Tibial artery (tissue), 4 donors: ENCODE measurements at regions not wholly inside any gene's neighbourhood (a gene's known extent, or its start where the extent isn't known, plus 50 kb on each side); places are given as distances from the start of the nearest gene placed in this dataset.

ENCODE experiments used
- DNase-seq, 2 donors: peaks; one replicate each; pipeline ENCODE4 v3.0.0-alpha.2; 2019
- H3K27ac ChIP-seq, 2 donors: fragments of 200-600 bp; sonication (generic) in 1 of 2; 1 replicate in 1 of 2; 2 replicates in 1 of 2; pipeline ENCODE4 v1.5.1; 2018 to 2019; ENCODE audit warnings: mild to moderate bottlenecking in 1 of 2
- H3K27me3 ChIP-seq, 2 donors: fragments of 200-600 bp; sonication (generic) in 1 of 2; one replicate each; pipeline versions ENCODE4 v1.5.1 to v1.6.0; 2016 to 2019
- H3K36me3 ChIP-seq, 3 donors: fragments of 200-600 bp; sonication (generic) in 2 of 3; one replicate each; pipeline ENCODE4 v1.5.1; 2016 to 2019; ENCODE audit warnings: mild to moderate bottlenecking in 2 of 3
- H3K4me1 ChIP-seq, 4 donors: fragments of 200-600 bp; sonication (generic) in 2 of 4; 1 replicate in 3 of 4; 2 replicates in 1 of 4; pipeline ENCODE4 v1.5.1; 2016 to 2019
- H3K4me3 ChIP-seq, 2 donors: fragments of 200-600 bp; sonication (generic) in 1 of 2; 1 replicate in 1 of 2; 2 replicates in 1 of 2; pipeline ENCODE4 v1.5.1; 2018 to 2019; ENCODE audit warnings: mild to moderate bottlenecking in 2 of 2
- H3K9me3 ChIP-seq, 3 donors: fragments of 200-600 bp; sonication (generic) in 1 of 3; one replicate each; pipeline ENCODE4 v1.5.1; 2016 to 2019
- intact Hi-C: fragments of 100-400 bp; cut with DNase I; formaldehyde crosslinking; loops from one replicate; pipeline ENCODE4 v1.15.0; 2023; ENCODE audit warnings: low total_unique reads
- TF ChIP-seq, protein P1 (sequence below), 2 experiments: fragments of 200-600 bp in 1 of 2; fragments of 450-650 bp in 1 of 2; IDR thresholded peaks; one replicate each; pipeline ENCODE4 v1.5.1; 2017 to 2019; ENCODE audit warnings: antibody characterized with exemption in 2 of 2, mild to moderate bottlenecking in 1 of 2, moderate library complexity in 1 of 2

DNA sequence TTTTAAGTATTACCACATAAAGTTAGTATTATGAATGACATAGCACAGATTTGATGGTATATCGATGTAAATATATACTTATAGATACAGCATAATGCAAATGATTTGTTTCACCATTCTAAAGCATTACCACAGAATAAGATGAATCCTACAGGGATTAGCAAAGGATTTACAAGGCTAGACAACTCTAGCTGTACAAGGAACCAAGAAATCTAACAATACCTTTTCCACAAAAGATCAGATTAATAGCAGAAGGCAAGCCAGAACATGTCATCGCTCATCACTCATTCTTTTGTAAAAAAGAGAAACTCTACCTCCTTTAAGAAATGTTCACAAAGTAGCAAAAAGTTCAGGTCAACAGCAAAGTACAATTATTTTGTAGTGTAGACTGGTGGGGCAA, 105.1 kb upstream of the ANK3 start:
- Histone ChIP-seq H3K27ac (no peak overlapping the region), H3K4me3 (no peak overlapping the region), H3K9me3 (no peaks in the 10 kb centered on the region), H3K36me3 (no peaks in the 10 kb centered on the region), H3K4me1 (peaks cover 0 to 5% (median 0%) of the 10 kb centered on the region in 4 donors), H3K27me3 (no peaks in the 10 kb centered on the region)
- intact Hi-C loops, result no loop called here
- TF ChIP-seq, protein P1, sequence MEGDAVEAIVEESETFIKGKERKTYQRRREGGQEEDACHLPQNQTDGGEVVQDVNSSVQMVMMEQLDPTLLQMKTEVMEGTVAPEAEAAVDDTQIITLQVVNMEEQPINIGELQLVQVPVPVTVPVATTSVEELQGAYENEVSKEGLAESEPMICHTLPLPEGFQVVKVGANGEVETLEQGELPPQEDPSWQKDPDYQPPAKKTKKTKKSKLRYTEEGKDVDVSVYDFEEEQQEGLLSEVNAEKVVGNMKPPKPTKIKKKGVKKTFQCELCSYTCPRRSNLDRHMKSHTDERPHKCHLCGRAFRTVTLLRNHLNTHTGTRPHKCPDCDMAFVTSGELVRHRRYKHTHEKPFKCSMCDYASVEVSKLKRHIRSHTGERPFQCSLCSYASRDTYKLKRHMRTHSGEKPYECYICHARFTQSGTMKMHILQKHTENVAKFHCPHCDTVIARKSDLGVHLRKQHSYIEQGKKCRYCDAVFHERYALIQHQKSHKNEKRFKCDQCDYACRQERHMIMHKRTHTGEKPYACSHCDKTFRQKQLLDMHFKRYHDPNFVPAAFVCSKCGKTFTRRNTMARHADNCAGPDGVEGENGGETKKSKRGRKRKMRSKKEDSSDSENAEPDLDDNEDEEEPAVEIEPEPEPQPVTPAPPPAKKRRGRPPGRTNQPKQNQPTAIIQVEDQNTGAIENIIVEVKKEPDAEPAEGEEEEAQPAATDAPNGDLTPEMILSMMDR (IDR thresholded peaks at IDR 0.05), result no peak
- DNase-seq, result no peak

DNA sequence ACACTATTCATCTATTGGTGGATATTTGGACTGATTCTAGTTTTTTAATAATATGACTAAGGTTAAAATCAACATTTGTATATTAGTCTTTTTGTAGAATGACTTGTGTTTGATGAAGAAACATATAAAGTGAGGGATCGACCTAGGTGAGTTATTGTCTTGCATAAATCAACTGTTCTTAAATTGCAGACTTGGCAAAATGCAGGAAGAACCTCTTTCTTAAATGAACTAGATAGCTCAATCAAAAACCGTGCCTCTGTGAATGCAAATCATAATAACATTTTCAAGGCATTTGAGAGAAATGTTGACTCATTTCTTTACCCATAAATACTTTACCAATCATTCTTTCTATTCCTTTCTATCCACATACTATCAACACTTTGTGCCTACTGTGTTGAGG, 101.5 kb upstream of the ANK3 start:
- TF ChIP-seq, protein P1 (IDR thresholded peaks at IDR 0.05), result no peak
- no peak overlapping the region for H3K27ac ChIP-seq
- no peaks in the 10 kb centered on the region for H3K27me3 ChIP-seq
- intact Hi-C loops, result no loop called here
- no peak overlapping the region for H3K4me3 ChIP-seq
- no peaks in the 10 kb centered on the region for H3K9me3 ChIP-seq
- no peaks in the 10 kb centered on the region for H3K36me3 ChIP-seq
- peaks cover 0 to 6% (median 0%) of the 10 kb centered on the region in 4 donors for H3K4me1 ChIP-seq
- DNase-seq, result no peak

DNA sequence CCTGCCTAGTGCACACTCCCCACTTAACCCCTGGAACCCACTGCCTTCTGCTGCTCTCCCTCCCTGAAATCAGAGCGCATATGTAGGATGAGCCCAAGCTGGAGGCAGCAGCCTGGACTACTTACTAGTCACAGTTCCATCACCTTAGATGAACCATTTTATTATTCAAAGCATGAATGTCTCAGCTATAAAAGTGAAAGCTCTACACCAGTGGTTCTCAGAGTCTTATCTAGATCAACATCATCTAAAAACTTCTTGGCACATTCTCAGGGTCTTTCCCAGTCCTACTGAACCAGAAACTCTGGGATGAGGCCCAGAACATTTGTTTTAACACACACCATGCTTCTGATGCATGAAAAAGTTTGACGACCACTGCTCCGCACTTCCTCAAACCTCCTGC, 100.3 kb upstream of the ANK3 start:
- H3K27ac ChIP-seq, result no peak overlapping the region
- H3K9me3 ChIP-seq, result no peaks in the 10 kb centered on the region
- no peak overlapping the region for H3K4me3 ChIP-seq
- intact Hi-C loops, result no loop called here
- DNase-seq, result no peak
- H3K36me3 ChIP-seq, result no peaks in the 10 kb centered on the region
- H3K4me1 ChIP-seq, result peaks cover 0 to 6% (median 0%) of the 10 kb centered on the region in 4 donors
- TF ChIP-seq, protein P1 (IDR thresholded peaks at IDR 0.05), result no peak
- no peaks in the 10 kb centered on the region for H3K27me3 ChIP-seq

- H3K4me3 ChIP-seq, result no peak overlapping the region
- H3K4me1 ChIP-seq, result peaks cover 0 to 6% (median 0%) of the 10 kb centered on the region in 4 donors
- TF ChIP-seq, protein P1 (IDR thresholded peaks at IDR 0.05), result no peak
- intact Hi-C loops, result no loop called here
- no peak for DNase-seq
- H3K9me3 ChIP-seq, result no peaks in the 10 kb centered on the region
- no peaks in the 10 kb centered on the region for H3K36me3 ChIP-seq
- no peaks in the 10 kb centered on the region for H3K27me3 ChIP-seq
- H3K27ac ChIP-seq, result no peak overlapping the region
Measured at GRCh38 chr10:60488111-60488669, 98.5 kb upstream of the ANK3 start.

GRCh38 chr10:60487543-60487942, 97.9 kb upstream of the ANK3 start:
- intact Hi-C loops, result no loop called here
- TF ChIP-seq, protein P1 (IDR thresholded peaks at IDR 0.05), result no peak
- no peaks in the 10 kb centered on the region for H3K9me3 ChIP-seq
- H3K4me1 ChIP-seq, result peaks cover 0 to 6% (median 0%) of the 10 kb centered on the region in 4 donors
- H3K27ac ChIP-seq, result no peak overlapping the region
- no peak for DNase-seq
- no peak overlapping the region for H3K4me3 ChIP-seq
- H3K36me3 ChIP-seq, result no peaks in the 10 kb centered on the region
- no peaks in the 10 kb centered on the region for H3K27me3 ChIP-seq

DNA sequence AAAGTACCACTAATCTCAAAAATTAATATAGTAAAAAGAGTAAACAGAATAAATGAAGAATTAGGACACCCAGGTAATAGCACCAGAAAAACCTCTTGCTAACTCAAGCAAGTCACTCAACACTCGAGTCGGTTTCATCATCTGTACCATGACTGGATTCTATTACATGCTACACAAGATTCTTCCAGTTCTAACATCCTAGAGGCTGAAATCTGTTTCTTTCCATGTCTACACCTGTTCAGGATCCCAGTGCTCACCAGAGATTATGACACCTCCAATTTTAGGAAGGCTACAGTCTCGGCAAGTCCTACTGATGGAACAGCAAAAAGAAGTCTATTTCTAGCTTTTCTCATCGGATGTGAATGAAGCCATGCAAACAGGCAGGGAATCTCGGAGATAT, 95.3 kb upstream of the ANK3 start:
- TF ChIP-seq, protein P1 (IDR thresholded peaks at IDR 0.05), result no peak
- no peaks in the 10 kb centered on the region for H3K9me3 ChIP-seq
- intact Hi-C loops, result no loop called here
- no peaks in the 10 kb centered on the region for H3K36me3 ChIP-seq
- H3K4me1 ChIP-seq, result peaks cover 0 to 18% (median 9%) of the 10 kb centered on the region in 4 donors
- H3K27ac ChIP-seq, result no peak overlapping the region
- no peaks in the 10 kb centered on the region for H3K27me3 ChIP-seq
- no peak overlapping the region for H3K4me3 ChIP-seq
- DNase-seq, result no peak
